HCT116 (cell line): ENCODE measurements at regions not wholly inside any gene's neighbourhood (a gene's known extent, or its start where the extent isn't known, plus 50 kb on each side); places are given as distances from the start of the nearest gene placed in this dataset.

Experiments
- ATAC-seq: fragments of 200-7000 bp; cut with Tn5 transposase; 2 replicates; pipeline ENCODE4 v1.9.1; 2020; ENCODE audit warnings: mild to moderate bottlenecking, moderate library complexity
- BruUV-seq: library from RNA; stranded (reverse); fragments of 400-500 nt; replicated peaks from 2 replicates; lab custom pipeline; 2021; lab: Mats Ljungman, UMichigan
- CTCF ChIA-PET: fragments of 300-600 bp; sonication (Branson Sonifier 250); formaldehyde crosslinking; loops from one replicate; lab custom pipeline; 2021; ENCODE audit warnings: antibody characterized with exemption; lab: Charles Lee
- POLR2A ChIA-PET: fragments of 300-600, 350-600 bp; sonication (Branson Sonifier 250); formaldehyde crosslinking; loops from one replicate; lab custom pipeline; 2021; ENCODE audit warnings: antibody characterized with exemption; lab: Charles Lee
- RAD21 ChIA-PET, 2 experiments: fragments of 300-600 bp; sonication (Branson Sonifier 250); formaldehyde crosslinking; loops; one replicate each; lab custom pipeline; 2023; ENCODE audit warnings: low total read pairs in 2 of 2; ENCODE audit not compliant: uncharacterized antibody in 2 of 2, unreplicated experiment in 2 of 2, low non-redundant PET in 1 of 2; lab: Charles Lee
- DNase-seq: peaks from one replicate; pipeline ENCODE4 v3.0.0-alpha.2; 2010; ENCODE audit warnings: low read depth, low spot score
- H2AFZ ChIP-seq: fragments of 200-600 bp; shearing (Covaris generic), sonication (generic); 2 replicates; pipeline ENCODE4 v1.6.1; 2017; ENCODE audit warnings: low read depth, mixed run types, mixed read lengths, antibody characterized with exemption, low read length; ENCODE audit not compliant: poor library complexity, severe bottlenecking
- H3K27ac ChIP-seq: 2 replicates; pipeline ENCODE4 v1.5.1; 2012; ENCODE audit warnings: low read depth, low read length
- H3K27me3 ChIP-seq: fragments of 200-600 bp; sonication (generic); 2 replicates; pipeline ENCODE4 v1.6.1; 2016; ENCODE audit warnings: mixed run types, low read length, mixed read lengths; ENCODE audit not compliant: insufficient read depth
- H3K36me3 ChIP-seq, 2 experiments: fragments of 200-500 bp in 1 of 2; fragments of 200-600 bp in 1 of 2; sonication (Bioruptor generic) in 1 of 2; sonication (generic) in 1 of 2; 2 replicates each; pipeline versions ENCODE4 v1.5.1 to v1.6.1; 2014 to 2016; ENCODE audit warnings: low read length in 2 of 2, inconsistent platforms in 1 of 2, mixed read lengths in 1 of 2, mixed run types in 1 of 2; ENCODE audit not compliant: insufficient read depth in 2 of 2, control insufficient read depth in 1 of 2
- H3K4me1 ChIP-seq, 2 experiments: fragments of 200-600 bp in 1 of 2; sonication (generic) in 1 of 2; 2 replicates each; pipeline versions ENCODE4 v1.5.1 to v1.6.1; 2012 to 2017; ENCODE audit warnings: low read length in 2 of 2, inconsistent platforms in 1 of 2, mild to moderate bottlenecking in 1 of 2, mixed read lengths in 1 of 2, mixed run types in 1 of 2, moderate library complexity in 1 of 2; ENCODE audit not compliant: insufficient read depth in 2 of 2, control insufficient read depth in 1 of 2
- H3K4me2 ChIP-seq: fragments of 200-600 bp; sonication (generic); 2 replicates; pipeline ENCODE4 v1.6.1; 2017; ENCODE audit warnings: mixed run types, low read length, mixed read lengths
- H3K4me3 ChIP-seq, 2 experiments: fragments of 200-600 bp in 1 of 2; sonication (generic) in 1 of 2; replicated peaks in 1 of 2; 2 replicates each; pipeline ENCODE4 v1.5.1; 2011 to 2016; ENCODE audit warnings: low read length in 2 of 2, control low read depth in 1 of 2, low read depth in 1 of 2, mild to moderate bottlenecking in 1 of 2, mixed read lengths in 1 of 2, mixed run types in 1 of 2
- H3K79me2 ChIP-seq: fragments of 200-600 bp; sonication (generic); 2 replicates; pipeline ENCODE4 v1.6.1; 2017; ENCODE audit warnings: mild to moderate bottlenecking, mixed run types, low read length, moderate library complexity, mixed read lengths; ENCODE audit not compliant: insufficient read depth
- H3K9ac ChIP-seq: fragments of 200-600 bp; sonication (generic); 2 replicates; pipeline ENCODE4 v1.6.1; 2016; ENCODE audit warnings: low read length, mixed read lengths
- H3K9me2 ChIP-seq: fragments of 200-600 bp; sonication (generic), shearing (Covaris generic); 2 replicates; pipeline ENCODE4 v1.6.1; 2017; ENCODE audit warnings: mixed run types, mild to moderate bottlenecking, moderate library complexity; ENCODE audit not compliant: insufficient read depth
- H3K9me3 ChIP-seq, 2 experiments: fragments of 200-500 bp in 1 of 2; fragments of 200-600 bp in 1 of 2; sonication (Bioruptor generic) in 1 of 2; sonication (generic) in 1 of 2; 2 replicates each; pipeline ENCODE4 v1.6.1; 2014 to 2017; ENCODE audit warnings: low read length in 2 of 2, mixed read lengths in 2 of 2, inconsistent platforms in 1 of 2, low read depth in 1 of 2, mild to moderate bottlenecking in 1 of 2, mixed run types in 1 of 2, moderate library complexity in 1 of 2; ENCODE audit not compliant: control insufficient read depth in 1 of 2, insufficient read depth in 1 of 2
- H4K20me1 ChIP-seq: fragments of 200-600 bp; sonication (generic), shearing (Covaris generic); 2 replicates; pipeline ENCODE4 v1.6.1; 2017; ENCODE audit warnings: mixed run types, mild to moderate bottlenecking, moderate library complexity; ENCODE audit not compliant: insufficient read depth
- CBX3 ChIP-seq: IDR thresholded peaks from 2 replicates; pipeline ENCODE4 v1.6.1; 2012; ENCODE audit warnings: low read depth
- CEBPB ChIP-seq: IDR thresholded peaks from 2 replicates; pipeline ENCODE4 v1.6.1; 2012; ENCODE audit warnings: low read depth
- EGR1 ChIP-seq: IDR thresholded peaks from 2 replicates; pipeline ENCODE4 v1.6.1; 2012; ENCODE audit warnings: low read depth
- ELF1 ChIP-seq: IDR thresholded peaks from 2 replicates; pipeline ENCODE4 v1.6.1; 2012; ENCODE audit warnings: low read depth, borderline replicate concordance
- FOSL1 ChIP-seq: IDR thresholded peaks from 2 replicates; pipeline ENCODE4 v1.6.1; 2012; ENCODE audit warnings: low read depth
- JUND ChIP-seq: IDR thresholded peaks from 2 replicates; pipeline ENCODE4 v1.6.1; 2012
- POLR2A ChIP-seq: IDR thresholded peaks from 2 replicates; pipeline ENCODE4 v1.7.0; 2011; ENCODE audit warnings: borderline replicate concordance; ENCODE audit not compliant: insufficient read depth, insufficient read length; ENCODE audit errors: extremely low read depth
- POLR2AphosphoS5 ChIP-seq: IDR thresholded peaks from 2 replicates; pipeline ENCODE4 v1.6.1; 2011; ENCODE audit warnings: mild to moderate bottlenecking, low read depth, low read length, moderate library complexity
- SP1 ChIP-seq: IDR thresholded peaks from 2 replicates; pipeline ENCODE4 v1.6.1; 2012; ENCODE audit warnings: low read depth
- YY1 ChIP-seq: IDR thresholded peaks from 2 replicates; pipeline ENCODE4 v1.6.1; 2011; ENCODE audit warnings: low read length, low read depth, moderate library complexity, mild to moderate bottlenecking; ENCODE audit not compliant: insufficient replicate concordance; ENCODE audit errors: extremely low read depth
- ZFX ChIP-seq: fragments of 450-650 bp; IDR thresholded peaks from 2 replicates; pipeline ENCODE4 v1.6.1; 2017
- intact Hi-C: fragments of 100-400 bp; cut with micrococcal nuclease; formaldehyde crosslinking; loops from 2 replicates; pipeline ENCODE4 v1.10.0; 2022
- TF ChIP-seq, protein P1 (sequence below), 3 experiments: fragments of 200-600 bp in 1 of 3; sonication (generic) in 1 of 3; IDR thresholded peaks in 2 of 3; conservative IDR thresholded peaks in 1 of 3; 2 replicates each; pipeline ENCODE4 v1.5.1; 2012 to 2017; ENCODE audit warnings: low read depth in 2 of 3, low read length in 2 of 3, antibody characterized with exemption in 1 of 3, borderline replicate concordance in 1 of 3, control low read depth in 1 of 3, mild to moderate bottlenecking in 1 of 3, mixed read lengths in 1 of 3, mixed run types in 1 of 3, moderate library complexity in 1 of 3; ENCODE audit not compliant: insufficient read depth in 1 of 3
- TF ChIP-seq, protein P2 (sequence below): IDR thresholded peaks from 2 replicates; pipeline ENCODE4 v1.6.1; 2012; ENCODE audit warnings: low read depth
- TF ChIP-seq, protein P3 (sequence below): IDR thresholded peaks from 2 replicates; pipeline ENCODE4 v1.6.1; 2011; ENCODE audit warnings: mild to moderate bottlenecking, low read length, moderate library complexity; ENCODE audit not compliant: insufficient replicate concordance; ENCODE audit errors: extremely low read depth
- TF ChIP-seq, protein P4 (sequence below): IDR thresholded peaks from 2 replicates; pipeline ENCODE4 v1.6.1; 2012

DNA sequence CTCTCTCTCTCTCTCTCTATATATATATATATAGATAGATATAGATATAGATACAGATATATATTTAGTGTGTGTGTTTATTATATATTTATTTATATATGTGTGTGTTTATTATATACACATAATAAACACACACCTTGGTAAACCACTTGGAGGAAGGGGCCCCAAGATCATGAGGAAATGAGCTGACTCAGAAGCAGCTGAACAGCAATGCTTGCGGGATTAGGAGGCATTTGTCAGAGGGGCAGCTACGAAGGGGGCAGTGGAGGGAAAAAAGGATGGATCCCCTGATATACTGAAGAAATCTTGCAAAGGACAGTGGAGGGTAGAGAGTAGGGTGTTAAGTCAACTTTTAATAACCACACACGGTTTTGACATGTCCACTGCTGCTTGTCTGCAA, 120.0 kb upstream of the SORBS2 start:
- intact Hi-C loops: no loop called here
- ChIA-PET CTCF (no interaction called here), RAD21 (no interaction called here), POLR2A (no interaction called here)
- Histone ChIP-seq H3K9me2 (no peaks in the 10 kb centered on the region), H3K79me2 (no peaks in the 10 kb centered on the region), H3K4me3 (no peak overlapping the region), H3K36me3 (no peaks in the 10 kb centered on the region), H3K27me3 (no peaks in the 10 kb centered on the region; the same call in 1 of the 2 replicates), H3K27ac (no peak overlapping the region), H3K4me1 (no peaks in the 10 kb centered on the region), H2AFZ (no peak overlapping the region), H3K4me2 (no peak overlapping the region), H4K20me1 (no peaks in the 10 kb centered on the region), H3K9me3 (no peaks in the 10 kb centered on the region), H3K9ac (no peak overlapping the region)
- DNase-seq (no peak), ATAC-seq (no peak)
- no TSS peak for BruUV-seq
- TF ChIP-seq, protein P1, sequence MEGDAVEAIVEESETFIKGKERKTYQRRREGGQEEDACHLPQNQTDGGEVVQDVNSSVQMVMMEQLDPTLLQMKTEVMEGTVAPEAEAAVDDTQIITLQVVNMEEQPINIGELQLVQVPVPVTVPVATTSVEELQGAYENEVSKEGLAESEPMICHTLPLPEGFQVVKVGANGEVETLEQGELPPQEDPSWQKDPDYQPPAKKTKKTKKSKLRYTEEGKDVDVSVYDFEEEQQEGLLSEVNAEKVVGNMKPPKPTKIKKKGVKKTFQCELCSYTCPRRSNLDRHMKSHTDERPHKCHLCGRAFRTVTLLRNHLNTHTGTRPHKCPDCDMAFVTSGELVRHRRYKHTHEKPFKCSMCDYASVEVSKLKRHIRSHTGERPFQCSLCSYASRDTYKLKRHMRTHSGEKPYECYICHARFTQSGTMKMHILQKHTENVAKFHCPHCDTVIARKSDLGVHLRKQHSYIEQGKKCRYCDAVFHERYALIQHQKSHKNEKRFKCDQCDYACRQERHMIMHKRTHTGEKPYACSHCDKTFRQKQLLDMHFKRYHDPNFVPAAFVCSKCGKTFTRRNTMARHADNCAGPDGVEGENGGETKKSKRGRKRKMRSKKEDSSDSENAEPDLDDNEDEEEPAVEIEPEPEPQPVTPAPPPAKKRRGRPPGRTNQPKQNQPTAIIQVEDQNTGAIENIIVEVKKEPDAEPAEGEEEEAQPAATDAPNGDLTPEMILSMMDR (IDR thresholded peaks at IDR 0.05 in 2 of 3, conservative IDR thresholded peaks at IDR 0.05 in 1 of 3; ENCODE audit: borderline replicate concordance in 1 of 3, insufficient read depth in 1 of 3, low read depth in 2 of 3, low read length in 2 of 3): no peak
- no peak for TF ChIP-seq ELF1
- TF ChIP-seq SP1: no peak
- no peak for TF ChIP-seq EGR1
- no peak for TF ChIP-seq JUND
- no peak for TF ChIP-seq POLR2AphosphoS5
- TF ChIP-seq CEBPB: no peak
- TF ChIP-seq ZFX: no peak

DNA sequence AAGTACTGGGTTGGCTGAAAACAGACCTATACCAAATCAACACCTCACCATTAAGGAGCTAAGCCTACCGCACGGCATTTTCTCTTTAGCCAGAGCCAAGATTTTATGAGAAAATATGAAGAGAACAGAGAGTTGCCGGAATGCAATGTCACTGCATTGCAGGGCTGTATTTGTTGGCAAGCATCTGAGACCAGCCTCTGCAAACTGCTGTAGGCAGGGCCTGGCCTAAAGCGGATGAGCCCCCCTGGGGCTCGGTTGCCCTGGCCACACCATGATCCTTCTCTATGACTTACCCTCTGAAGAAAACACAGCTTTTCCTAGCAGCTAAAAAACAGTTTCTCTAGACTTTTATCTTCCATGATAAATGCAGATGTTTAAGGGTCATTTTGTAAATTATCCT, 120.5 kb upstream of the SORBS2 start:
- Histone ChIP-seq H3K79me2 (no peaks in the 10 kb centered on the region), H3K9ac (no peak overlapping the region), H2AFZ (no peak overlapping the region), H3K27ac (no peak overlapping the region), H3K4me1 (no peaks in the 10 kb centered on the region), H3K9me3 (no peaks in the 10 kb centered on the region), H4K20me1 (no peaks in the 10 kb centered on the region), H3K27me3 (no peaks in the 10 kb centered on the region; the same call in 1 of the 2 replicates), H3K4me2 (no peak overlapping the region), H3K4me3 (no peak overlapping the region), H3K9me2 (no peaks in the 10 kb centered on the region), H3K36me3 (no peaks in the 10 kb centered on the region)
- intact Hi-C loops: no loop called here
- RAD21 ChIA-PET: no interaction called here
- no peak for DNase-seq
- POLR2A ChIA-PET: no interaction called here
- CTCF ChIA-PET: no interaction called here
- BruUV-seq: no TSS peak
- no peak for ATAC-seq
- TF ChIP-seq, protein P2, sequence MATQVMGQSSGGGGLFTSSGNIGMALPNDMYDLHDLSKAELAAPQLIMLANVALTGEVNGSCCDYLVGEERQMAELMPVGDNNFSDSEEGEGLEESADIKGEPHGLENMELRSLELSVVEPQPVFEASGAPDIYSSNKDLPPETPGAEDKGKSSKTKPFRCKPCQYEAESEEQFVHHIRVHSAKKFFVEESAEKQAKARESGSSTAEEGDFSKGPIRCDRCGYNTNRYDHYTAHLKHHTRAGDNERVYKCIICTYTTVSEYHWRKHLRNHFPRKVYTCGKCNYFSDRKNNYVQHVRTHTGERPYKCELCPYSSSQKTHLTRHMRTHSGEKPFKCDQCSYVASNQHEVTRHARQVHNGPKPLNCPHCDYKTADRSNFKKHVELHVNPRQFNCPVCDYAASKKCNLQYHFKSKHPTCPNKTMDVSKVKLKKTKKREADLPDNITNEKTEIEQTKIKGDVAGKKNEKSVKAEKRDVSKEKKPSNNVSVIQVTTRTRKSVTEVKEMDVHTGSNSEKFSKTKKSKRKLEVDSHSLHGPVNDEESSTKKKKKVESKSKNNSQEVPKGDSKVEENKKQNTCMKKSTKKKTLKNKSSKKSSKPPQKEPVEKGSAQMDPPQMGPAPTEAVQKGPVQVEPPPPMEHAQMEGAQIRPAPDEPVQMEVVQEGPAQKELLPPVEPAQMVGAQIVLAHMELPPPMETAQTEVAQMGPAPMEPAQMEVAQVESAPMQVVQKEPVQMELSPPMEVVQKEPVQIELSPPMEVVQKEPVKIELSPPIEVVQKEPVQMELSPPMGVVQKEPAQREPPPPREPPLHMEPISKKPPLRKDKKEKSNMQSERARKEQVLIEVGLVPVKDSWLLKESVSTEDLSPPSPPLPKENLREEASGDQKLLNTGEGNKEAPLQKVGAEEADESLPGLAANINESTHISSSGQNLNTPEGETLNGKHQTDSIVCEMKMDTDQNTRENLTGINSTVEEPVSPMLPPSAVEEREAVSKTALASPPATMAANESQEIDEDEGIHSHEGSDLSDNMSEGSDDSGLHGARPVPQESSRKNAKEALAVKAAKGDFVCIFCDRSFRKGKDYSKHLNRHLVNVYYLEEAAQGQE: no peak
- TF ChIP-seq POLR2A (no peak), CBX3 (no peak), YY1 (no peak), FOSL1 (no peak)
- TF ChIP-seq, protein P3, sequence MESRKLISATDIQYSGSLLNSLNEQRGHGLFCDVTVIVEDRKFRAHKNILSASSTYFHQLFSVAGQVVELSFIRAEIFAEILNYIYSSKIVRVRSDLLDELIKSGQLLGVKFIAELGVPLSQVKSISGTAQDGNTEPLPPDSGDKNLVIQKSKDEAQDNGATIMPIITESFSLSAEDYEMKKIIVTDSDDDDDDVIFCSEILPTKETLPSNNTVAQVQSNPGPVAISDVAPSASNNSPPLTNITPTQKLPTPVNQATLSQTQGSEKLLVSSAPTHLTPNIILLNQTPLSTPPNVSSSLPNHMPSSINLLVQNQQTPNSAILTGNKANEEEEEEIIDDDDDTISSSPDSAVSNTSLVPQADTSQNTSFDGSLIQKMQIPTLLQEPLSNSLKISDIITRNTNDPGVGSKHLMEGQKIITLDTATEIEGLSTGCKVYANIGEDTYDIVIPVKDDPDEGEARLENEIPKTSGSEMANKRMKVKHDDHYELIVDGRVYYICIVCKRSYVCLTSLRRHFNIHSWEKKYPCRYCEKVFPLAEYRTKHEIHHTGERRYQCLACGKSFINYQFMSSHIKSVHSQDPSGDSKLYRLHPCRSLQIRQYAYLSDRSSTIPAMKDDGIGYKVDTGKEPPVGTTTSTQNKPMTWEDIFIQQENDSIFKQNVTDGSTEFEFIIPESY: no peak
- TF ChIP-seq, protein P4, sequence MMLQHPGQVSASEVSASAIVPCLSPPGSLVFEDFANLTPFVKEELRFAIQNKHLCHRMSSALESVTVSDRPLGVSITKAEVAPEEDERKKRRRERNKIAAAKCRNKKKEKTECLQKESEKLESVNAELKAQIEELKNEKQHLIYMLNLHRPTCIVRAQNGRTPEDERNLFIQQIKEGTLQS: no peak
